NCI-H460 (cell line): ENCODE measurements at regions not wholly inside any gene's neighbourhood (a gene's known extent, or its start where the extent isn't known, plus 50 kb on each side); places are given as distances from the start of the nearest gene placed in this dataset.

ENCODE experiments used
- DNase-seq: peaks from one replicate; pipeline ENCODE4 v3.0.0-alpha.2; 2016; ENCODE audit warnings: low read depth; ENCODE audit errors: extremely low read depth

GRCh38 chr5:164610374-164610773 is 1105.0 kb downstream of the MAT2B start:
- no peak for DNase-seq

GRCh38 chr5:164614707-164615106 is 1109.3 kb downstream of the MAT2B start:
- no peak for DNase-seq

GRCh38 chr5:164617290-164617689 is 1111.9 kb downstream of the MAT2B start:
- no peak for DNase-seq

- DNase-seq = no peak
Observed at GRCh38 chr5:164627021-164627420, 1121.6 kb downstream of the MAT2B start.

GRCh38 chr5:164636456-164636855 is 1131.0 kb downstream of the MAT2B start:
- DNase-seq = no peak

- DNase-seq = no peak
Observed at GRCh38 chr5:164637931-164638521, 1132.6 kb downstream of the MAT2B start.

- no peak for DNase-seq
Observed at GRCh38 chr5:164649266-164649665, 1143.8 kb downstream of the MAT2B start.

- DNase-seq = no peak
Observed at GRCh38 chr5:164650427-164650826, 1145.0 kb downstream of the MAT2B start.

GRCh38 chr5:164651546-164652275 is 1146.3 kb downstream of the MAT2B start:
- DNase-seq = no peak

- DNase-seq = no peak
Observed at GRCh38 chr5:164652276-164652660, 1146.8 kb downstream of the MAT2B start.

- no peak for DNase-seq
Observed at GRCh38 chr5:164663198-164663989, 1158.0 kb downstream of the MAT2B start.

GRCh38 chr5:164671640-164672039 is 1166.2 kb downstream of the MAT2B start:
- DNase-seq = no peak

- DNase-seq = no peak
Observed at GRCh38 chr5:164672205-164672604, 1166.8 kb downstream of the MAT2B start.

- peak; percentile 41 for DNase-seq
Observed at GRCh38 chr5:164672931-164673694, 1167.7 kb downstream of the MAT2B start.

- DNase-seq = no peak
Observed at GRCh38 chr5:164679461-164679860, 1174.0 kb downstream of the MAT2B start.

- DNase-seq = no peak
Observed at GRCh38 chr5:164680216-164680615, 1174.8 kb downstream of the MAT2B start.

- DNase-seq = no peak
Observed at GRCh38 chr5:164680812-164681520, 1175.5 kb downstream of the MAT2B start.

- DNase-seq = no peak
Observed at GRCh38 chr5:164687391-164687790, 1182.0 kb downstream of the MAT2B start.

GRCh38 chr5:164688437-164688836 is 1183.0 kb downstream of the MAT2B start:
- DNase-seq = no peak

GRCh38 chr5:164708831-164709230 is 1203.4 kb downstream of the MAT2B start:
- DNase-seq = no peak
